GM12873 (cell line): ENCODE measurements at regions not wholly inside any gene's neighbourhood (a gene's known extent, or its start where the extent isn't known, plus 50 kb on each side); places are given as distances from the start of the nearest gene placed in this dataset.

Experiments
- CTCF ChIP-seq: IDR thresholded peaks from 2 replicates; pipeline ENCODE4 v1.5.1; 2012; ENCODE audit warnings: low read depth, mild to moderate bottlenecking, moderate library complexity, low read length, control low read depth; ENCODE audit not compliant: insufficient read depth; ENCODE audit errors: missing control alignments

GRCh38 chr5:91643797-91644196, 260.7 kb upstream of the ARRDC3 start:
- TF ChIP-seq CTCF, result no peak

- TF ChIP-seq CTCF, result no peak
Observed at GRCh38 chr5:91642581-91642980, 259.5 kb upstream of the ARRDC3 start.

GRCh38 chr5:91641730-91642350, 258.7 kb upstream of the ARRDC3 start:
- TF ChIP-seq CTCF, result peak; percentile 36

GRCh38 chr5:91639744-91640143, 256.6 kb upstream of the ARRDC3 start:
- TF ChIP-seq CTCF, result no peak

GRCh38 chr5:91638010-91638409, 254.9 kb upstream of the ARRDC3 start:
- no peak for TF ChIP-seq CTCF

GRCh38 chr5:91635950-91636734, 253.0 kb upstream of the ARRDC3 start:
- TF ChIP-seq CTCF, result no peak

GRCh38 chr5:91632871-91633270, 249.8 kb upstream of the ARRDC3 start:
- no peak for TF ChIP-seq CTCF
